ENCODE measurements at regions not wholly inside any gene's neighbourhood (a gene's known extent, or its start where the extent isn't known, plus 50 kb on each side); places are given as distances from the start of the nearest gene placed in this dataset.

- Mint-ChIP-seq H3K4me1 (no peaks in the 10 kb centered on the region), H3K4me3 (no peak overlapping the region), H3K9me3 (peaks cover 0 to 11% (median 5%) of the 10 kb centered on the region in 7 donors), H3K36me3 (no peaks in the 10 kb centered on the region), H3K27me3 (peaks cover 14 to 25% (median 18%) of the 10 kb centered on the region in 3 donors), H3K27ac (no peak overlapping the region)
- ATAC-seq (ENCODE audit: low read depth in 2 of 2) (no peak), DNase-seq (no peak)
Observed at GRCh38 chr14:61174441-61174891, 106.7 kb downstream of the TMEM30B start.

GRCh38 chr14:61171727-61172126, 109.4 kb downstream of the TMEM30B start:
- H3K9me3 Mint-ChIP-seq = peaks cover 0 to 8% (median 5%) of the 10 kb centered on the region in 7 donors
- H3K27me3 Mint-ChIP-seq = peaks cover 4 to 16% (median 7%) of the 10 kb centered on the region in 3 donors
- DNase-seq (no peak), ATAC-seq (ENCODE audit: low read depth in 2 of 2) (no peak)
- no peaks in the 10 kb centered on the region for H3K4me1 Mint-ChIP-seq
- H3K36me3 Mint-ChIP-seq = no peaks in the 10 kb centered on the region
- H3K27ac Mint-ChIP-seq = no peak overlapping the region
- H3K4me3 Mint-ChIP-seq = no peak overlapping the region

GRCh38 chr14:61168141-61168540, 113.0 kb downstream of the TMEM30B start:
- no peaks in the 10 kb centered on the region for H3K4me1 Mint-ChIP-seq
- no peak for ATAC-seq (ENCODE audit: low read depth in 2 of 2)
- no peak for DNase-seq
- H3K27ac Mint-ChIP-seq = no peak overlapping the region
- no peak overlapping the region for H3K4me3 Mint-ChIP-seq
- peaks cover 0 to 8% of the 10 kb centered on the region in 2 donors for H3K36me3 Mint-ChIP-seq
- H3K27me3 Mint-ChIP-seq = peaks cover 0 to 13% (median 8%) of the 10 kb centered on the region in 3 donors
- peaks cover 0 to 20% (median 10%) of the 10 kb centered on the region in 7 donors for H3K9me3 Mint-ChIP-seq

DNA sequence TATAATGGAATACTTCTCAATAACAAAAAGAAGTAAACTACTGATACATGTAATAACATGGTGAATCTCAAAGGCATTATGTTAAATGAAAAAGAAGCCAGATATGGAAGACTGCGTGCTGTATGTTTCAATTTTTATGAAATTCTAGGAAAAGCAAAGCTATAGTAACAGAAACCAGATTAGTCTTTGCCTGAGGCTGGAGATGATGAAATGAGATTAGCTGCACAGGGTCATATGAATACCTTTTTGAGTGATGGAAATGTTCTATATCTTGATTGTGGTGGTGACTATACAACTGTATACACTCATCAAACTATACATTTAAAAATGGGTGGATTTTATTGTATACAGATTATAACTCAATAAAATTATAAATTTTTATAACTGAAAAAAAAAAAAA, 113.5 kb downstream of the TMEM30B start:
- DNase-seq = no peak
- Mint-ChIP-seq H3K4me3 (no peak overlapping the region), H3K27ac (no peak overlapping the region), H3K27me3 (peaks cover 0 to 13% (median 9%) of the 10 kb centered on the region in 3 donors), H3K9me3 (peaks cover 0 to 20% (median 6%) of the 10 kb centered on the region in 7 donors), H3K4me1 (no peaks in the 10 kb centered on the region), H3K36me3 (peaks cover 0 to 8% of the 10 kb centered on the region in 2 donors)
- no peak for ATAC-seq (ENCODE audit: low read depth in 2 of 2)

- DNase-seq (no peak), ATAC-seq (ENCODE audit: low read depth in 2 of 2) (no peak)
- no peaks in the 10 kb centered on the region for H3K4me1 Mint-ChIP-seq
- no peak overlapping the region for H3K27ac Mint-ChIP-seq
- peaks cover 18 to 29% (median 25%) of the 10 kb centered on the region in 3 donors for H3K27me3 Mint-ChIP-seq
- peaks cover 0 to 20% (median 7%) of the 10 kb centered on the region in 7 donors for H3K9me3 Mint-ChIP-seq
- H3K4me3 Mint-ChIP-seq = no peak overlapping the region
- peaks cover 0 to 8% of the 10 kb centered on the region in 2 donors for H3K36me3 Mint-ChIP-seq
Observed at GRCh38 chr14:61160798-61161197, 120.3 kb downstream of the TMEM30B start.

GRCh38 chr14:61154641-61155040, 126.5 kb downstream of the TMEM30B start:
- Mint-ChIP-seq H3K27ac (no peak overlapping the region), H3K27me3 (peaks cover 0 to 12% (median 4%) of the 10 kb centered on the region in 3 donors), H3K4me1 (no peaks in the 10 kb centered on the region), H3K4me3 (no peak overlapping the region), H3K9me3 (peaks cover 0 to 6% (median 0%) of the 10 kb centered on the region in 7 donors), H3K36me3 (no peaks in the 10 kb centered on the region)
- ATAC-seq (ENCODE audit: low read depth in 2 of 2) (no peak), DNase-seq (no peak)

- no peak overlapping the region for H3K27ac Mint-ChIP-seq
- peaks cover 0 to 12% (median under 1%) of the 10 kb centered on the region in 3 donors for H3K27me3 Mint-ChIP-seq
- H3K36me3 Mint-ChIP-seq = no peaks in the 10 kb centered on the region
- ATAC-seq (ENCODE audit: low read depth in 2 of 2) (no peak), DNase-seq (no peak)
- no peaks in the 10 kb centered on the region for H3K4me1 Mint-ChIP-seq
- no peak overlapping the region for H3K4me3 Mint-ChIP-seq
- peaks cover 0 to 6% (median 0%) of the 10 kb centered on the region in 7 donors for H3K9me3 Mint-ChIP-seq
Observed at GRCh38 chr14:61153914-61154545, 127.1 kb downstream of the TMEM30B start.

- Mint-ChIP-seq H3K9me3 (peaks cover 0 to 6% (median 0%) of the 10 kb centered on the region in 7 donors), H3K27me3 (peaks cover 0 to 12% (median 0%) of the 10 kb centered on the region in 3 donors), H3K4me1 (no peaks in the 10 kb centered on the region), H3K36me3 (no peaks in the 10 kb centered on the region), H3K27ac (no peak overlapping the region), H3K4me3 (no peak overlapping the region)
- DNase-seq (no peak), ATAC-seq (ENCODE audit: low read depth in 2 of 2) (no peak)
Observed at GRCh38 chr14:61153431-61153830, 127.7 kb downstream of the TMEM30B start.

DNA sequence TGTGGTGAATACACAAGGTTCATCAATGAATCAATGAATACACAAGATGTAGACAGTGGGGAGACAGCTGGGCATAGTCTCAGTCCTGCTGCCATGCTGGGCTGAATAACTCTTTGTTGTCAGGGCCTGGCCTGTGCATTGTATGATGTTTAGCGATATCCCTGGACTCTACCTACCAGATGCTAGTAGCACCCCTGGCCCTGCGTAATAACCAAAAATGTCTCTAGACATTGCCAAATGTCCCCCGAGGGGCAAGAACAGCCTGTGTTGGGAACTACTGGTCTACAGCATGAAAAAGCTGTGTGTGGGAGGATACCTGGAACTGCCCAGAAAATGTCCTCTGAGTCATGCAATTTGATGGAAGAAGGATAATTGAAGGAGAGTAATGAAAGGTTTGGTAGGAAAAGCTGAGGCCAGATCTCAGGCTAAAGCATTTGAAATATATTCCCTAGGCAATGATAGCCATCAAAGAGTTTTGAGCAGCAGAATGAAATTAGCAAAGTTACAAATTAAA, 128.2 kb downstream of the TMEM30B start:
- ATAC-seq (ENCODE audit: low read depth in 2 of 2) (no peak), DNase-seq (no peak)
- peaks cover 0 to 12% (median 0%) of the 10 kb centered on the region in 3 donors for H3K27me3 Mint-ChIP-seq
- H3K4me1 Mint-ChIP-seq = no peaks in the 10 kb centered on the region
- no peak overlapping the region for H3K27ac Mint-ChIP-seq
- peaks cover 0 to 6% (median 0%) of the 10 kb centered on the region in 7 donors for H3K9me3 Mint-ChIP-seq
- no peaks in the 10 kb centered on the region for H3K36me3 Mint-ChIP-seq
- no peak overlapping the region for H3K4me3 Mint-ChIP-seq

- Mint-ChIP-seq H3K36me3 (no peaks in the 10 kb centered on the region), H3K4me1 (no peaks in the 10 kb centered on the region), H3K27ac (no peak overlapping the region)
Observed at GRCh38 chr14:61151251-61151650, 129.9 kb downstream of the TMEM30B start.

DNA sequence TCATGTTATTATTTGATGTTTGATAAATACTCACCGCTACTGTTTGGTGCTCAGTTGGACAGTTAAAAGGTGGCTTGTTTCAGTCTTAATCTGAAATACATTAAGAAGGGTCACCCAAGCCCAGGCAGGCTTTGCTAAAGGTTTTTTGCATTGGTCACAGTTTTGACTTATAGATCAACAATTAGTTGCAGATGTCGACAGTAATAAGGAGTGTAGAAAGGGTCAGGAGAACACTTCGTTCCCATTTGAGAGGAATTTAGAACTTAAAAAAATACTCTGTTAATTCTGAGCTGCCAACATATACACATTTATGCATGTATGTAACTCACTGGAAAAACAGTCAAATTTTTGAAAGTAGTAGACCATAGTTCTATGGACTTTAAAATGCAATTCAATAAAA, 130.3 kb downstream of the TMEM30B start:
- no peaks in the 10 kb centered on the region for H3K4me1 Mint-ChIP-seq
- H3K27ac Mint-ChIP-seq = no peak overlapping the region
- peaks cover 0 to 9% (median 0%) of the 10 kb centered on the region in 3 donors for H3K27me3 Mint-ChIP-seq
- H3K4me3 Mint-ChIP-seq = no peak overlapping the region
- DNase-seq = no peak
- no peak for ATAC-seq (ENCODE audit: low read depth in 2 of 2)
- H3K36me3 Mint-ChIP-seq = no peaks in the 10 kb centered on the region
- peaks cover 0 to 8% (median 2%) of the 10 kb centered on the region in 7 donors for H3K9me3 Mint-ChIP-seq

More at GRCh38 chr14:61151251-61151650, 129.9 kb downstream of the TMEM30B start:
- Mint-ChIP-seq H3K9me3 (peaks cover 0 to 8% (median 2%) of the 10 kb centered on the region in 7 donors), H3K4me3 (no peak overlapping the region), H3K27me3 (peaks cover 0 to 9% (median 0%) of the 10 kb centered on the region in 3 donors)
- DNase-seq = no peak
- ATAC-seq (ENCODE audit: low read depth in 2 of 2) = no peak

- Mint-ChIP-seq H3K9me3 (peaks cover 0 to 10% (median 8%) of the 10 kb centered on the region in 7 donors), H3K4me3 (no peak overlapping the region), H3K27me3 (peaks cover 0 to 9% (median 0%) of the 10 kb centered on the region in 3 donors), H3K27ac (no peak overlapping the region), H3K36me3 (no peaks in the 10 kb centered on the region), H3K4me1 (no peaks in the 10 kb centered on the region)
- DNase-seq = no peak
- ATAC-seq (ENCODE audit: low read depth in 2 of 2) = no peak
Observed at GRCh38 chr14:61149896-61150295, 131.2 kb downstream of the TMEM30B start.

GRCh38 chr14:61148742-61149350, 132.3 kb downstream of the TMEM30B start:
- DNase-seq (no peak), ATAC-seq (ENCODE audit: low read depth in 2 of 2) (no peak)
- H3K4me3 Mint-ChIP-seq = no peak overlapping the region
- no peak overlapping the region for H3K27ac Mint-ChIP-seq
- H3K36me3 Mint-ChIP-seq = peaks cover 6 to 7% of the 10 kb centered on the region in 2 donors
- peaks cover 0 to 9% (median 0%) of the 10 kb centered on the region in 3 donors for H3K27me3 Mint-ChIP-seq
- no peaks in the 10 kb centered on the region for H3K4me1 Mint-ChIP-seq
- peaks cover 4 to 21% (median 17%) of the 10 kb centered on the region in 7 donors for H3K9me3 Mint-ChIP-seq
